Activated CD4-positive, alpha-beta T cell treated with anti-CD3 and anti-CD28 coated beads for 36 hours (primary cell): ENCODE measurements at regions not wholly inside any gene's neighbourhood (a gene's known extent, or its start where the extent isn't known, plus 50 kb on each side); places are given as distances from the start of the nearest gene placed in this dataset.

Experiments used
- ATAC-seq: fragments of 200-7000 bp; cut with Tn5 transposase; one replicate; pipeline ENCODE4 v1.10.0; 2021; ENCODE audit warnings: mild to moderate bottlenecking, moderate library complexity
- CTCF ChIA-PET: fragments of 350-600 bp; sonication (Branson Sonifier 250); formaldehyde crosslinking; loops from one replicate; lab custom pipeline; 2021; ENCODE audit warnings: antibody characterized with exemption; lab: Charles Lee
- POLR2A ChIA-PET: fragments of 350-600 bp; sonication (Branson Sonifier 250); formaldehyde crosslinking; loops from one replicate; lab custom pipeline; 2021; ENCODE audit warnings: antibody characterized with exemption, inconsistent platforms; lab: Charles Lee
- DNase-seq: peaks from one replicate; pipeline ENCODE4 v3.0.0-alpha.2; 2020
- H3K27ac Mint-ChIP-seq: one replicate; pipeline ENCODE4 v1.8.0; 2021; ENCODE audit warnings: mixed read lengths
- H3K27me3 Mint-ChIP-seq: one replicate; pipeline ENCODE4 v1.8.0; 2021; ENCODE audit warnings: mixed read lengths
- H3K36me3 Mint-ChIP-seq: one replicate; pipeline ENCODE4 v1.8.0; 2021; ENCODE audit warnings: low read depth, mixed read lengths
- H3K4me1 Mint-ChIP-seq: one replicate; pipeline ENCODE4 v1.8.0; 2021; ENCODE audit warnings: mixed read lengths
- H3K4me3 Mint-ChIP-seq: one replicate; pipeline ENCODE4 v1.8.0; 2021; ENCODE audit warnings: mild to moderate bottlenecking, moderate library complexity, mixed read lengths
- H3K9me3 Mint-ChIP-seq: one replicate; pipeline ENCODE4 v1.8.0; 2021; ENCODE audit warnings: low read depth, mixed read lengths
- intact Hi-C, 2 experiments: fragments of 100-400 bp; cut with DNase I in 1 of 2; cut with micrococcal nuclease in 1 of 2; formaldehyde crosslinking; loops; one replicate each; pipeline versions ENCODE4 v1.14.2 to v1.15.1; 2022 to 2024; cut with DNase I, micrococcal nuclease

- intact Hi-C loops, result no loop called here
- CTCF ChIA-PET, result interaction anchor here (0.6 kb wide), 1 partner anchor 128 kb away, joined by 3 read pairs; no protein-coding TSS in a partner anchor
- H3K4me1 Mint-ChIP-seq, result no peaks in the 10 kb centered on the region
- POLR2A ChIA-PET, result no interaction called here
- no peak overlapping the region for H3K27ac Mint-ChIP-seq
- DNase-seq, result no peak
- no peaks in the 10 kb centered on the region for H3K9me3 Mint-ChIP-seq
- peaks cover 2% of the 10 kb centered on the region for H3K27me3 Mint-ChIP-seq
- no peaks in the 10 kb centered on the region for H3K36me3 Mint-ChIP-seq
- H3K4me3 Mint-ChIP-seq, result no peak overlapping the region
- no peak for ATAC-seq
Observed at GRCh38 chr12:105548626-105549025, 218.1 kb downstream of the C12orf75 start.

GRCh38 chr12:105552056-105552455 is 221.6 kb downstream of the C12orf75 start:
- no peaks in the 10 kb centered on the region for H3K36me3 Mint-ChIP-seq
- no peak overlapping the region for H3K27ac Mint-ChIP-seq
- H3K4me3 Mint-ChIP-seq, result no peak overlapping the region
- POLR2A ChIA-PET, result interaction anchor here (0.6 kb wide), 1 partner anchor 51 kb away, joined by 3 read pairs; no protein-coding TSS in a partner anchor
- CTCF ChIA-PET, result no interaction called here
- DNase-seq (no peak), ATAC-seq (no peak)
- H3K9me3 Mint-ChIP-seq, result no peaks in the 10 kb centered on the region
- no peaks in the 10 kb centered on the region for H3K4me1 Mint-ChIP-seq
- intact Hi-C loops, result no loop called here
- H3K27me3 Mint-ChIP-seq, result peaks cover 2% of the 10 kb centered on the region

- Mint-ChIP-seq H3K4me1 (no peaks in the 10 kb centered on the region), H3K36me3 (no peaks in the 10 kb centered on the region), H3K27ac (no peak overlapping the region), H3K9me3 (no peaks in the 10 kb centered on the region), H3K4me3 (no peak overlapping the region), H3K27me3 (peaks cover 2% of the 10 kb centered on the region)
- no peak for ATAC-seq
- ChIA-PET POLR2A (no interaction called here), CTCF (interaction anchor here (0.7 kb wide), 1 partner anchor 11 kb away, joined by 3 read pairs; no protein-coding TSS in a partner anchor)
- DNase-seq, result no peak
- intact Hi-C loops, result no loop called here
Observed at GRCh38 chr12:105554223-105554678, 223.8 kb downstream of the C12orf75 start.

- intact Hi-C loops, result no loop called here
- DNase-seq (no peak), ATAC-seq (no peak)
- CTCF ChIA-PET, result interaction anchor here (0.7 kb wide), 1 partner anchor 12 kb away, joined by 3 read pairs; no protein-coding TSS in a partner anchor
- no peak overlapping the region for H3K4me3 Mint-ChIP-seq
- no peaks in the 10 kb centered on the region for H3K4me1 Mint-ChIP-seq
- POLR2A ChIA-PET, result no interaction called here
- no peaks in the 10 kb centered on the region for H3K36me3 Mint-ChIP-seq
- H3K27ac Mint-ChIP-seq, result no peak overlapping the region
- H3K27me3 Mint-ChIP-seq, result peaks cover 2% of the 10 kb centered on the region
- no peaks in the 10 kb centered on the region for H3K9me3 Mint-ChIP-seq
Observed at GRCh38 chr12:105554856-105555255, 224.4 kb downstream of the C12orf75 start.

GRCh38 chr12:105555556-105556295 is 225.2 kb downstream of the C12orf75 start:
- H3K4me1 Mint-ChIP-seq, result no peaks in the 10 kb centered on the region
- H3K27ac Mint-ChIP-seq, result no peak overlapping the region
- POLR2A ChIA-PET, result interaction anchor here (0.7 kb wide), 1 partner anchor 31 kb away, joined by 4 read pairs; no protein-coding TSS in a partner anchor
- CTCF ChIA-PET, result no interaction called here
- no peak overlapping the region for H3K4me3 Mint-ChIP-seq
- ATAC-seq (no peak), DNase-seq (no peak)
- peaks cover 2% of the 10 kb centered on the region for H3K27me3 Mint-ChIP-seq
- intact Hi-C loops, result no loop called here
- no peaks in the 10 kb centered on the region for H3K36me3 Mint-ChIP-seq
- no peaks in the 10 kb centered on the region for H3K9me3 Mint-ChIP-seq

- Mint-ChIP-seq H3K36me3 (no peaks in the 10 kb centered on the region), H3K9me3 (no peaks in the 10 kb centered on the region), H3K4me1 (no peaks in the 10 kb centered on the region), H3K27ac (no peak overlapping the region), H3K4me3 (no peak overlapping the region), H3K27me3 (peaks cover 6% of the 10 kb centered on the region)
- intact Hi-C loops, result no loop called here
- DNase-seq, result no peak
- ChIA-PET CTCF (no interaction called here), POLR2A (no interaction called here)
- no peak for ATAC-seq
Observed at GRCh38 chr12:105559310-105559709, 228.8 kb downstream of the C12orf75 start.

GRCh38 chr12:105561546-105562198 is 231.2 kb downstream of the C12orf75 start:
- no peak overlapping the region for H3K27ac Mint-ChIP-seq

GRCh38 chr12:105562199-105562971 is 231.9 kb downstream of the C12orf75 start:
- no peaks in the 10 kb centered on the region for H3K36me3 Mint-ChIP-seq
- H3K27me3 Mint-ChIP-seq, result peaks cover 10% of the 10 kb centered on the region
- no peaks in the 10 kb centered on the region for H3K9me3 Mint-ChIP-seq
- ChIA-PET POLR2A (no interaction called here), CTCF (no interaction called here)
- DNase-seq (no peak), ATAC-seq (no peak)
- no peaks in the 10 kb centered on the region for H3K4me1 Mint-ChIP-seq
- H3K27ac Mint-ChIP-seq, result no peak overlapping the region
- intact Hi-C loops, result no loop called here
- no peak overlapping the region for H3K4me3 Mint-ChIP-seq

More at GRCh38 chr12:105561546-105562198, 231.2 kb downstream of the C12orf75 start:
- no peak overlapping the region for H3K4me3 Mint-ChIP-seq
- no peaks in the 10 kb centered on the region for H3K36me3 Mint-ChIP-seq
- no peaks in the 10 kb centered on the region for H3K9me3 Mint-ChIP-seq
- ChIA-PET CTCF (no interaction called here), POLR2A (no interaction called here)
- H3K27me3 Mint-ChIP-seq, result peaks cover 7% of the 10 kb centered on the region
- no peak for DNase-seq
- ATAC-seq, result no peak
- no peaks in the 10 kb centered on the region for H3K4me1 Mint-ChIP-seq
- intact Hi-C loops, result no loop called here

- Mint-ChIP-seq H3K36me3 (no peaks in the 10 kb centered on the region), H3K27me3 (peaks cover 8% of the 10 kb centered on the region), H3K27ac (no peak overlapping the region), H3K4me3 (no peak overlapping the region), H3K4me1 (no peaks in the 10 kb centered on the region), H3K9me3 (no peaks in the 10 kb centered on the region)
- ATAC-seq, result no peak
- ChIA-PET POLR2A (no interaction called here), CTCF (no interaction called here)
- no peak for DNase-seq
- intact Hi-C loops, result no loop called here
Observed at GRCh38 chr12:105567061-105567460, 236.6 kb downstream of the C12orf75 start.

GRCh38 chr12:105569886-105570285 is 239.4 kb downstream of the C12orf75 start:
- no peaks in the 10 kb centered on the region for H3K4me1 Mint-ChIP-seq

GRCh38 chr12:105570944-105571343 is 240.5 kb downstream of the C12orf75 start:
- H3K36me3 Mint-ChIP-seq, result no peaks in the 10 kb centered on the region
- CTCF ChIA-PET, result no interaction called here
- no peaks in the 10 kb centered on the region for H3K9me3 Mint-ChIP-seq
- no peak for DNase-seq
- POLR2A ChIA-PET, result no interaction called here
- H3K4me1 Mint-ChIP-seq, result no peaks in the 10 kb centered on the region
- peaks cover 7% of the 10 kb centered on the region for H3K27me3 Mint-ChIP-seq
- ATAC-seq, result no peak
- intact Hi-C loops, result no loop called here
- no peak overlapping the region for H3K4me3 Mint-ChIP-seq
- no peak overlapping the region for H3K27ac Mint-ChIP-seq

More at GRCh38 chr12:105569886-105570285, 239.4 kb downstream of the C12orf75 start:
- ATAC-seq, result no peak
- Mint-ChIP-seq H3K4me3 (no peak overlapping the region), H3K9me3 (no peaks in the 10 kb centered on the region), H3K36me3 (no peaks in the 10 kb centered on the region), H3K27ac (no peak overlapping the region), H3K27me3 (peaks cover 5% of the 10 kb centered on the region)
- ChIA-PET CTCF (interaction anchor here (0.7 kb wide), 1 partner anchor 521 kb away, joined by 3 read pairs; no protein-coding TSS in a partner anchor), POLR2A (no interaction called here)
- DNase-seq, result no peak
- intact Hi-C loops, result no loop called here
